ENCODE measurements at regions not wholly inside any gene's neighbourhood (a gene's known extent, or its start where the extent isn't known, plus 50 kb on each side); places are given as distances from the start of the nearest gene placed in this dataset.
"Not testable (repeated sequence)": the region's sequence is repeated elsewhere in the genome, so short reads cannot be mapped to it uniquely, and the experiment has no call there.

DNA sequence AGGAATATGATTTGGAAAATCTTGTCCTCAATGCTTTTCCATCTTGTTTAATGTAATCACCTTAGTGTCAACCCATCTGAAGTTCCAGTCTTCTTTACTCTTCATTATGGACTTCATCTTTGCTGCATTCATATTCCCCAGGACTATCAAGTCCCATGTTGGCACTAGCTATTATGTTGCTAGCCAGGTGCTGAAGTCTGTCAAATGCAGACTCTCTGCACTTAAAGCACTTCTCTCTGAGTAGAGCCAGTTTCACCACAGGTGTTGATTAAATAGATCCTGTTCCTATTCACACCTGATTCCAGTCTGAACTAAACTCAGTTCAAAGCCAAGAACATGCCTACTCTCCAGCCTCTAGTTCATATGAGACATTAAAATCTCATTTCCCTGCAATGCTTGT is 75.0 kb upstream of the PKN2 start:
- no peak for DNase-seq

GRCh38 chr1:88610687-88611086 is 73.4 kb upstream of the PKN2 start:
- no peak for DNase-seq

- DNase-seq, result no peak
Observed at GRCh38 chr1:88612292-88612691, 71.8 kb upstream of the PKN2 start.

DNA sequence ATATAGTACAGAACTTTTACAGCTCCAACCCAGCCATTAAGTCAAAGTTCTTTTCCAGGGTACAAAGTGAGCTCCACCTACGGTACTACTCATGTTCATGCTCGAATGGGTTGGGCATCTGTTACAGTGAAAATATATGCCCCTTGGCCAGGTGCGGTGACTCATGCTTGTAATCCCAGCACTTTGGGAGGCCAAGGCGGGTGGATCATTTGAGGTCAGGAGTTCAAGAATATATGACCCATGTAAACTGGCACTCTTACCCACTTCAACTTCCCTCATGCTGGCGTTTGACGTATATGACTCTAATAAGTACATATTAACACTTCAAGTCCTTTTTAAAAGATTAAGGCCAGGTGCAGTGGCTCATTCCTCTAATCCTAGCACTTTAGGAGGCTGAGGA is 71.3 kb upstream of the PKN2 start:
- no peak for DNase-seq

- DNase-seq, result no peak
Observed at GRCh38 chr1:88618331-88618730, 65.7 kb upstream of the PKN2 start.

GRCh38 chr1:88623101-88623500 is 61.0 kb upstream of the PKN2 start:
- DNase-seq, result not testable (repeated sequence)

All from NCI-H1092 (cell line).